K562 (cell line): ENCODE measurements at regions not wholly inside any gene's neighbourhood (a gene's known extent, or its start where the extent isn't known, plus 50 kb on each side); places are given as distances from the start of the nearest gene placed in this dataset.

Experiments
- DEAF1 ChIP-seq: fragments of 450-650 bp; formaldehyde crosslinking; IDR thresholded peaks from 2 replicates; pipeline ENCODE4 v1.4.0; 2020; ENCODE audit warnings: mild to moderate bottlenecking, moderate library complexity
- ELF4 ChIP-seq: fragments of 450-650 bp; formaldehyde crosslinking; IDR thresholded peaks from 2 replicates; pipeline ENCODE4 v1.4.0; 2022; ENCODE audit warnings: missing genetic modification characterization
- NR3C1 ChIP-seq: sonication (generic); formaldehyde crosslinking; IDR thresholded peaks from 2 replicates; pipeline ENCODE4 v1.8.1; 2022; ENCODE audit warnings: missing genetic modification reagents
- SMARCC2 ChIP-seq: fragments of 450-650 bp; IDR thresholded peaks from 2 replicates; pipeline ENCODE4 v1.6.1; 2017; ENCODE audit warnings: antibody characterized with exemption, moderate library complexity, mild to moderate bottlenecking, low read depth
- TCFL5 ChIP-seq: fragments of 250-450 bp; sonication (Bioruptor Pico); conservative IDR thresholded peaks from 2 replicates; pipeline ENCODE4 v1.6.1; 2021; ENCODE audit warnings: mild to moderate bottlenecking, moderate library complexity, matching md5 sums
- ZNF408 ChIP-seq: fragments of 250-450 bp; sonication (Bioruptor Pico); IDR thresholded peaks from 2 replicates; pipeline ENCODE4 v1.4.0; 2020; ENCODE audit warnings: low read depth, mild to moderate bottlenecking, moderate library complexity
- TF ChIP-seq, protein P1 (sequence below): fragments of 200-600 bp; sonication (generic); IDR thresholded peaks from one replicate; pipeline ENCODE4 v1.6.1; 2012; ENCODE audit warnings: mild to moderate bottlenecking, low read depth, low read length, inconsistent platforms
- TF ChIP-seq, protein P2 (sequence below): fragments of 250-450 bp; sonication (Bioruptor Pico); IDR thresholded peaks from 2 replicates; pipeline ENCODE4 v1.5.0; 2021; ENCODE audit warnings: mild to moderate bottlenecking, borderline replicate concordance

DNA sequence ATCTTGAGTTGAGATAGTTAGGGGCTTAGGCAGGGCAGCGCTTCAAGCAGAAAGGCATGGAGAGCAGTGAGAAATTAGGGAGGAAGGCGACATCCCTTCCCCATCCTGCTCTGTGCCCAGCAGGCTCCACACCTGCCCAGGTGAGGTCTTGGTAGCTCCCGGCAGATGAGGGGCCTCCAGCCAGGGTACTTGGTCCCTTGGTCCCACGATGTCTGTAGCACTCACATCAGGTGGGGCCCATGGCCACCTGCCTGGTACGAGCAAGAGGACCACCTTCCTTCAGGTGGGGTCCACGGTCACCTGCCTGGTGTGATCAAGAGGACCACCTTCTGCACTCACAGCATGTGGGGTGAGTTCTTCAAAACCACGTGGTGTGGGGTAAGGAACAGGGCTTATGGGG, 91.2 kb downstream of the GALR1 start (continued):
- TF ChIP-seq, protein P1, sequence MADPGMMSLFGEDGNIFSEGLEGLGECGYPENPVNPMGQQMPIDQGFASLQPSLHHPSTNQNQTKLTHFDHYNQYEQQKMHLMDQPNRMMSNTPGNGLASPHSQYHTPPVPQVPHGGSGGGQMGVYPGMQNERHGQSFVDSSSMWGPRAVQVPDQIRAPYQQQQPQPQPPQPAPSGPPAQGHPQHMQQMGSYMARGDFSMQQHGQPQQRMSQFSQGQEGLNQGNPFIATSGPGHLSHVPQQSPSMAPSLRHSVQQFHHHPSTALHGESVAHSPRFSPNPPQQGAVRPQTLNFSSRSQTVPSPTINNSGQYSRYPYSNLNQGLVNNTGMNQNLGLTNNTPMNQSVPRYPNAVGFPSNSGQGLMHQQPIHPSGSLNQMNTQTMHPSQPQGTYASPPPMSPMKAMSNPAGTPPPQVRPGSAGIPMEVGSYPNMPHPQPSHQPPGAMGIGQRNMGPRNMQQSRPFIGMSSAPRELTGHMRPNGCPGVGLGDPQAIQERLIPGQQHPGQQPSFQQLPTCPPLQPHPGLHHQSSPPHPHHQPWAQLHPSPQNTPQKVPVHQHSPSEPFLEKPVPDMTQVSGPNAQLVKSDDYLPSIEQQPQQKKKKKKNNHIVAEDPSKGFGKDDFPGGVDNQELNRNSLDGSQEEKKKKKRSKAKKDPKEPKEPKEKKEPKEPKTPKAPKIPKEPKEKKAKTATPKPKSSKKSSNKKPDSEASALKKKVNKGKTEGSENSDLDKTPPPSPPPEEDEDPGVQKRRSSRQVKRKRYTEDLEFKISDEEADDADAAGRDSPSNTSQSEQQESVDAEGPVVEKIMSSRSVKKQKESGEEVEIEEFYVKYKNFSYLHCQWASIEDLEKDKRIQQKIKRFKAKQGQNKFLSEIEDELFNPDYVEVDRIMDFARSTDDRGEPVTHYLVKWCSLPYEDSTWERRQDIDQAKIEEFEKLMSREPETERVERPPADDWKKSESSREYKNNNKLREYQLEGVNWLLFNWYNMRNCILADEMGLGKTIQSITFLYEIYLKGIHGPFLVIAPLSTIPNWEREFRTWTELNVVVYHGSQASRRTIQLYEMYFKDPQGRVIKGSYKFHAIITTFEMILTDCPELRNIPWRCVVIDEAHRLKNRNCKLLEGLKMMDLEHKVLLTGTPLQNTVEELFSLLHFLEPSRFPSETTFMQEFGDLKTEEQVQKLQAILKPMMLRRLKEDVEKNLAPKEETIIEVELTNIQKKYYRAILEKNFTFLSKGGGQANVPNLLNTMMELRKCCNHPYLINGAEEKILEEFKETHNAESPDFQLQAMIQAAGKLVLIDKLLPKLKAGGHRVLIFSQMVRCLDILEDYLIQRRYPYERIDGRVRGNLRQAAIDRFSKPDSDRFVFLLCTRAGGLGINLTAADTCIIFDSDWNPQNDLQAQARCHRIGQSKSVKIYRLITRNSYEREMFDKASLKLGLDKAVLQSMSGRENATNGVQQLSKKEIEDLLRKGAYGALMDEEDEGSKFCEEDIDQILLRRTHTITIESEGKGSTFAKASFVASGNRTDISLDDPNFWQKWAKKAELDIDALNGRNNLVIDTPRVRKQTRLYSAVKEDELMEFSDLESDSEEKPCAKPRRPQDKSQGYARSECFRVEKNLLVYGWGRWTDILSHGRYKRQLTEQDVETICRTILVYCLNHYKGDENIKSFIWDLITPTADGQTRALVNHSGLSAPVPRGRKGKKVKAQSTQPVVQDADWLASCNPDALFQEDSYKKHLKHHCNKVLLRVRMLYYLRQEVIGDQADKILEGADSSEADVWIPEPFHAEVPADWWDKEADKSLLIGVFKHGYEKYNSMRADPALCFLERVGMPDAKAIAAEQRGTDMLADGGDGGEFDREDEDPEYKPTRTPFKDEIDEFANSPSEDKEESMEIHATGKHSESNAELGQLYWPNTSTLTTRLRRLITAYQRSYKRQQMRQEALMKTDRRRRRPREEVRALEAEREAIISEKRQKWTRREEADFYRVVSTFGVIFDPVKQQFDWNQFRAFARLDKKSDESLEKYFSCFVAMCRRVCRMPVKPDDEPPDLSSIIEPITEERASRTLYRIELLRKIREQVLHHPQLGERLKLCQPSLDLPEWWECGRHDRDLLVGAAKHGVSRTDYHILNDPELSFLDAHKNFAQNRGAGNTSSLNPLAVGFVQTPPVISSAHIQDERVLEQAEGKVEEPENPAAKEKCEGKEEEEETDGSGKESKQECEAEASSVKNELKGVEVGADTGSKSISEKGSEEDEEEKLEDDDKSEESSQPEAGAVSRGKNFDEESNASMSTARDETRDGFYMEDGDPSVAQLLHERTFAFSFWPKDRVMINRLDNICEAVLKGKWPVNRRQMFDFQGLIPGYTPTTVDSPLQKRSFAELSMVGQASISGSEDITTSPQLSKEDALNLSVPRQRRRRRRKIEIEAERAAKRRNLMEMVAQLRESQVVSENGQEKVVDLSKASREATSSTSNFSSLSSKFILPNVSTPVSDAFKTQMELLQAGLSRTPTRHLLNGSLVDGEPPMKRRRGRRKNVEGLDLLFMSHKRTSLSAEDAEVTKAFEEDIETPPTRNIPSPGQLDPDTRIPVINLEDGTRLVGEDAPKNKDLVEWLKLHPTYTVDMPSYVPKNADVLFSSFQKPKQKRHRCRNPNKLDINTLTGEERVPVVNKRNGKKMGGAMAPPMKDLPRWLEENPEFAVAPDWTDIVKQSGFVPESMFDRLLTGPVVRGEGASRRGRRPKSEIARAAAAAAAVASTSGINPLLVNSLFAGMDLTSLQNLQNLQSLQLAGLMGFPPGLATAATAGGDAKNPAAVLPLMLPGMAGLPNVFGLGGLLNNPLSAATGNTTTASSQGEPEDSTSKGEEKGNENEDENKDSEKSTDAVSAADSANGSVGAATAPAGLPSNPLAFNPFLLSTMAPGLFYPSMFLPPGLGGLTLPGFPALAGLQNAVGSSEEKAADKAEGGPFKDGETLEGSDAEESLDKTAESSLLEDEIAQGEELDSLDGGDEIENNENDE: no peak
- no peak for TF ChIP-seq SMARCC2
- TF ChIP-seq DEAF1 (CRISPR knock-in tag): no peak
- no peak for TF ChIP-seq ZNF408 (CRISPR knock-in tag)
- TF ChIP-seq NR3C1 (CRISPR knock-in tag): no peak
- TF ChIP-seq TCFL5 (CRISPR knock-in tag): no peak
- TF ChIP-seq, protein P2, sequence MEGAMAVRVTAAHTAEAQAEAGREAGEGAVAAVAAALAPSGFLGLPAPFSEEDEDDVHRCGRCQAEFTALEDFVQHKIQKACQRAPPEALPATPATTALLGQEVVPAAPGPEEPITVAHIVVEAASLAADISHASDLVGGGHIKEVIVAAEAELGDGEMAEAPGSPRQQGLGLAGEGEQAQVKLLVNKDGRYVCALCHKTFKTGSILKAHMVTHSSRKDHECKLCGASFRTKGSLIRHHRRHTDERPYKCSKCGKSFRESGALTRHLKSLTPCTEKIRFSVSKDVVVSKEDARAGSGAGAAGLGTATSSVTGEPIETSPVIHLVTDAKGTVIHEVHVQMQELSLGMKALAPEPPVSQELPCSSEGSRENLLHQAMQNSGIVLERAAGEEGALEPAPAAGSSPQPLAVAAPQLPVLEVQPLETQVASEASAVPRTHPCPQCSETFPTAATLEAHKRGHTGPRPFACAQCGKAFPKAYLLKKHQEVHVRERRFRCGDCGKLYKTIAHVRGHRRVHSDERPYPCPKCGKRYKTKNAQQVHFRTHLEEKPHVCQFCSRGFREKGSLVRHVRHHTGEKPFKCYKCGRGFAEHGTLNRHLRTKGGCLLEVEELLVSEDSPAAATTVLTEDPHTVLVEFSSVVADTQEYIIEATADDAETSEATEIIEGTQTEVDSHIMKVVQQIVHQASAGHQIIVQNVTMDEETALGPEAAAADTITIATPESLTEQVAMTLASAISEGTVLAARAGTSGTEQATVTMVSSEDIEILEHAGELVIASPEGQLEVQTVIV (CRISPR knock-in tag): no peak
- TF ChIP-seq ELF4 (CRISPR knock-in tag): no peak
